ENCODE measurements at regions not wholly inside any gene's neighbourhood (a gene's known extent, or its start where the extent isn't known, plus 50 kb on each side); places are given as distances from the start of the nearest gene placed in this dataset.

DNA sequence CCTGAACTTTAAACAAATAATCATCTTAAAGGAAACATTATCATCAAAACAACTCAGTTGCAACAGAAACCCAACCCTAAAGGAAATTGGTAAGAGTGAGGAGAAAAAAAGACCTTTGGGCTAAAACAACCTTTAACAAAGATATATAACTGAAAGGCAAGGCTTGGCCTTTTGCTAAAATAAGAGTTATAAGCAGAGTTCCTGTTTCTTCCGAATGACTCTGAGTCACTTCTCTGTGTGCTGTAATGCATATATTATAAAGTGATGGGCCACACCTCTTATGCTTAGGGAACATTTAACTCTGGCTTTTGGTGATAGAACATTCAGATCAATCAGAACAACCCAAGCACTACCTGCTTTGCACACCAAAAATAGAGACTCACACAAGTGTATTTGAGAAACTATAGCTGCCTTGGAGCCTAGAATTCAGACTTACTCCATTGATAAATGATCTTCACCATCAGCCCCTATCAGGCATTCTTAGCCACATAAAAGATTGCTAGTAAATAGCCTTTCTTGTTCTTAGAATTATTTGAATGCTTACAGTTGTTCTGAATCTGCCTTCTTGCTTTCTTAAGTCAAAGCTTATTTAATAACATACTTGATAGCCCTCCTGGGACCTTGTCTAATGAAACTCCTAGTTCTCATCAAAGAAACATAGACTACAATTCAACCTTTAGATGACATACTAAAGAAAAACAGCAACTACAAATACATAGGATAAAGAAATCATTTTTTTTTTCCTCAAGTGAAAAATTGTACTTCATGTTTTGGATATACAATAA is 294.2 kb upstream of the SEMA6D start:
- DNase-seq (ENCODE audit: low read depth in 1 of 2, low spot score in 1 of 2) = no peak

DNA sequence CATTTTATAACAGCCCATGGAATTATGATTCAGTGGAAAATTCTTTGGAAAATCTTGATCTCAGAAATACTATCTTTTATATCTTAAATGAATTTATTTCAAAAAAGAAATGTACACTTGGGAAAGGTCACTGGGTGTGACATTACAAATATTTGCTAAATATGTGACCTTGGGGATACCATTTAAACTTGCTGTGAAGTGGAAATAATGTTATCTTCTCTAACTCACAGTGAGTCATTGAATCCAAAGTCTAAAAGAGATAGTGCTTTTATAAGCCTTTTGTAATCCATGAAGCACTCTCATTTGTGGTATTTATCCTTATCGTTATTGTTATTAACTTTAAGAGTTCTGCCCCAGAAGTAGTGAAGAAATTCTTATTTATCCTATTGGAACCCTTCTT is 289.8 kb upstream of the SEMA6D start:
- DNase-seq (ENCODE audit: low read depth in 1 of 2, low spot score in 1 of 2) = no peak

DNA sequence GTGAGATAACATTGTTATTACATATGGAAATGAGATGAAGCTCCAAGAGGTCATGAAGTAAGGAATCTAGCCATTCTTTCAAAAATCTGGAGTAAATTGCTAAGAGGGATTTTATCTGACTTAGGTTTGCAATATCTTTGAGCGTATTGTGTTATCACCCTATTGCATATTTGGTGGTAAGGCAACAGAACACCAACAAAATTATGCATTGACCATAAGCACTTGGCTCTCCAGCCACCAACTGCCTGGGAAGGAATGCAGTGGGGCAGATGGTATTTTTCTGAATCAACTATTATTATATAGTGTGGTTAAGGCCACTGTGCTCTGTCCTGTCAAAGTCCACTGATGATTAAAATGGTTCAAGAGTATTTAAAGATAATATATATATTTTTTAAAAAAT is 287.9 kb upstream of the SEMA6D start:
- no peak for DNase-seq (ENCODE audit: low read depth in 1 of 2, low spot score in 1 of 2)

DNA sequence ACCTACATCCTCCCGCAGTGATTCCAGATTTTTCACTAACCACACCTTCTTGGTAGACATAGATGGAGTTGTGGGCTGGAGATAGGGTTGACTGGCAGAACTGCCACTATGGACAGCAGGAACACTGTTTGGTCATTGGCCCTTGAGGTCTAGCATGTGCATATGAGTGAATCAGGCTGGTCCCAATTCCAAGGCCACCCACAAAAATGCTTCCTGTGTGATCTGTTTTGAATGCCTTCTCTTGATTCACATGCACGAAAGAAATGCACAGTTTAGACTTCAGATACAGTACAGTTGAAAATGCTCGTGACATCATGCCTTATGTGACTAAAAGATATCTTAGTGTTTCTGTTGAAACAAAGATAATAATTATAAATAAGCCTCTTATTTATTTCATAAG is 285.8 kb upstream of the SEMA6D start:
- DNase-seq (ENCODE audit: low read depth in 1 of 2, low spot score in 1 of 2) = no peak

DNA sequence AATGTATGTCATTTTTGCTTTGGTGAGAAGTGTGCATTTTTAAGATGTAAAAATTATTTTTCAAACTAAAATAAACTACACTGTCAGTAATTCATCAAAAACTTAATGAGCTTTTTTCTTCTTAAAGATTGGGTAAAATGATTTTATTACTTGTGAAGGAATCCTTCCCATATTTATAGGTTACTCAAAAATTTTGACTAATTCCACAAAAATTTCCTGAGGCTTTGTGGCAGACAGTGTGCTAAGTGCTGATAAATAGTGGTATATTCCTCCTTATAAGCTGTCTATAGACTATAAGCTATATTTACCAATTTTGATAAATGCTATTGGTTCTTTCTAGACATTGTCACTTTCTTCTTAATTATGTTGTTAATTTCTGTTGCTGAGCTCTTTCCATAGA is 284.5 kb upstream of the SEMA6D start:
- DNase-seq (ENCODE audit: low read depth in 1 of 2, low spot score in 1 of 2) = no peak

DNA sequence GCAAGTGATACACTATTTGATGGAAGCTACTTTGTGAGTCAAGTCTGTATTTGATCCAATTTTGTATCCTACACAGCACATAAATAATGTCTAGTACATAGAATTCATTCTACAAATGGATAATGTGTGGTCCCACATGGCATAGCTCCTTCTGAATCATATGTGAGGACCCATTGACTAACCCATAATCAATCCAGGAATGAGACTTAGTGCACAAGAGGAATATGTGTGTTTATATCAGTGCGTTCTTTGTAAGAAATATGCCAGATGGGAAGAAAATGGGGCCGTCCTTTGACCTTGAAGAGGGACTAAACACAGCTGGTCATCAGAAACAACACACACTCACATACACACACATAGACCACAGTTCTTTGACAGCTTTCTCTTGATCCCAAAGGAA is 282.7 kb upstream of the SEMA6D start:
- DNase-seq (ENCODE audit: low read depth in 1 of 2, low spot score in 1 of 2) = no peak

DNA sequence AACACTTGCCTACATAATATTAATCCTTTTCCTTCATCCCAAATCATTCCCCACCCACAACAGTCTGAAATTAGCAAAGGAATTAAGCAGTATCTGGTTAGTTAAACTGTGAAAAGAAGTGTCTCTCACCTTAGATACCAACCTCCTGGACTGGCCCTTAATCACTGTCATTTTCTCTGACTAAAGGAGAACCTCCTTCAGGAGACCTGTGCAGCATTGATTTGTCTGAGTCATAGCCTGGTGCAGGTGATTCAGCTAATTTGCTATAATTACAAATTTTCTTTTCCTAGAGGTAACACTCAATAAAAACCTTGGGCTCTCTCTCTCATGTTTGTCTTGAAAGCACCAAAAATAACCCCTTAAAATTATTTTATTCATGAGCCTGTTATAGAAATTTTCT is 279.8 kb upstream of the SEMA6D start:
- no peak for DNase-seq (ENCODE audit: low read depth in 1 of 2, low spot score in 1 of 2)

DNA sequence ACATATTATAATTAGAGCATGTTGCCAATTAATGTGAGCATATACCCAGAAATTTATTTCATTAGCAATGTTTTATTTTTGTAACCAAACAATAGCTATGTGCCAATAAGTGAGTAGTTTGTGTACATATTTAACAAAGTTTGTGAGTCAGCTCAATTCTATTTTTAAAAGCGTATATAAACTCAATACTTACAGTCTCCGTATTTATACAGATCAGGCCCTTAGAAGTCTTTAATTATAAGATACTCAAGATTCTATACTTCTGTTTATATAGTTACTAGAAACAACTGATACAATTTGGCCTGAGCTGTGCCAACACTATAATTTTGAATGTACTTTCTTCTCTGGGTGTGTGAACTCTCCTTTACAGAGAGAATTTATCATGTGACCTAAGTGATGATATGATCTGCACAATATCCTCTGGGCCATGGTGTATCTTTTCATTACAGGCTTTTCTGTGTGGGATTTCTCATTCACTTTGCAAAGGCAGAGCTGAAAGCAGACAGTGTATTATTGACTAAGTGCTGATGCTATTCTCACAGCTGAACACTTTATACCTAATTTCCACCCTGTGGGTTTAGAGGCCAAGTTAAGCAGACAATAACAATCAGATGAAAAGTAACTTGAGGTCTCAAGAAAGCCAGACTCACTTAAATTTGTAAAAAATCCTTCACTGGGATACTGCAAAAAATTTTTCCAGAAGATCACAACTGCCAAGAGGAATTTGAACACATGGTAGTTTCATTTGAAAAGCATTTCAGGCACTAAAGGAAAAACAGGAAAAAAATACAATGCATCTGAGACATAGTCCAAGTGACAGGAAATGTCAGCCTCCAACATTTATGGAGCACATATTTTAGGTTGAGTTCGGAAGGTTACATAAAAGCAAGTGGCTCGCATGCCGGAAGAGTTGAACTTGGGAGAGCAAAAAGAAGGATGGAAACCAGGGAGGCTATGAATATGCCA is 277.9 kb upstream of the SEMA6D start:
- no peak for DNase-seq (ENCODE audit: low read depth in 1 of 2, low spot score in 1 of 2)

DNA sequence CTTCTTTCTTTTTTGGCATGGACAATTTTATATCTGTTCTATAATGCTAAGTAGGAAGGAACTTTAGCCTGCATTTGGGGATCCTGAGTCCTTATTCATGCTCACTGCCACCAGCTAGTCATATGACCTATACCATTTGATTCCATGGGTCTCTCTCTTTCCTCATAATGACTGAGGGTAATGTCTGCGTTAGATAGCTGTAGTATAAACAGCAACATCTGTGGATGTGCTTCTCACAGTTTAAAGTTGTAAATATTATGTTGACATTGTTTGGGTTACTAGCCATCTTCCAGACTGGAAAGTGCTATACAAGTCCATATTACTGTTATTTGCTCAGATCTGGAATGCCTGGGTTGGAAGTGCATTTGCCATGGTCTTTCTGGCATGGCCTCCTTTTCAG is 274.9 kb upstream of the SEMA6D start:
- no peak for DNase-seq (ENCODE audit: low read depth in 1 of 2, low spot score in 1 of 2)

DNA sequence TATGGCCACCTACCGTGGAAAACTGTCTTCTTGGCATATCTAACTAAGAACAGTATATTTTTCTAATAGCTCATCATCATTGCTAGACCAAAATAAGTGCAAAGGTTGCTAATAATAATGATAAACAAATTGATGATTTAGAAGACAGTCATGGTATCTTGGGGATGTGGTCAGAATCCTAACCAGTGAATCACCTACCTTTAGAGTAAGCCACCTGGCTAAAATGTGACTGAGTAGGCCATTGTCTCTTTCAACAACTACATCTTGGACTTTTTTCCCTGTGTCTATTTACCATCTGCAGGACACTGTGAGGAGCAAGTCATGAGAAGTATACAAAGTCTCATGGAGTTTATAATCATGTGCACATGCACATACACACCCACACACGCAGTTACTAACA is 273.5 kb upstream of the SEMA6D start:
- DNase-seq (ENCODE audit: low read depth in 1 of 2, low spot score in 1 of 2) = no peak

DNA sequence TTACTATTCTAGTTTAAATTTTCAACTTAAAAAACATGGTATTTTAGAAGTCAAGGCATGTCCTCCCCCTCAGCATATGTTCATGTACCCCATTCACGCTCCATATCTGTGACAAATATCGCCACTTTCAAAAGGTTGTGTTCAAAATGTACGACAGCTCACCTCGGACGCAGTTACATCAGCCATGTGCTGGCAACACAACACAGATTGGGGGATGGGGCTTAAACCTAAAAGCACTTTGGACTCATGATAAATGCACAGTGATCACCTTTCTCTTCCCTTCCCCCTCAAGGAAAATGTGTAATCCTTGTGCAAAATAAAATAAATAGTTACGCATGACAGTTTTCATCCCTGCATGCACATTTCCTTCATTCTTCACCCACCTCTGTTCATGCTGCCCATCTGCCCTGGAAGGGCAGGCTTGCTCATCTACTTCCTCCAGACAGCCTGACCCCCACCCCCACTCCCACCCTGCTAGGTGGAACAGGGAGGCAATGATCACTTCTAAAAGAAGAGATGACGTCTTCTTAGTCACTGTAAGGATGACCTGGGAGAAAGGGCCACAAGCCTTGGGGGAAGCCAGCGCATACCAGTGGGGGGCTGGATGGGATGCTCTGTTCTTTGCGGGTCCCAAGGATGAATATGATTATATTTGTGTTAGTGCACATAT is 271.4 kb upstream of the SEMA6D start:
- no peak for DNase-seq (ENCODE audit: low read depth in 1 of 2, low spot score in 1 of 2)

DNA sequence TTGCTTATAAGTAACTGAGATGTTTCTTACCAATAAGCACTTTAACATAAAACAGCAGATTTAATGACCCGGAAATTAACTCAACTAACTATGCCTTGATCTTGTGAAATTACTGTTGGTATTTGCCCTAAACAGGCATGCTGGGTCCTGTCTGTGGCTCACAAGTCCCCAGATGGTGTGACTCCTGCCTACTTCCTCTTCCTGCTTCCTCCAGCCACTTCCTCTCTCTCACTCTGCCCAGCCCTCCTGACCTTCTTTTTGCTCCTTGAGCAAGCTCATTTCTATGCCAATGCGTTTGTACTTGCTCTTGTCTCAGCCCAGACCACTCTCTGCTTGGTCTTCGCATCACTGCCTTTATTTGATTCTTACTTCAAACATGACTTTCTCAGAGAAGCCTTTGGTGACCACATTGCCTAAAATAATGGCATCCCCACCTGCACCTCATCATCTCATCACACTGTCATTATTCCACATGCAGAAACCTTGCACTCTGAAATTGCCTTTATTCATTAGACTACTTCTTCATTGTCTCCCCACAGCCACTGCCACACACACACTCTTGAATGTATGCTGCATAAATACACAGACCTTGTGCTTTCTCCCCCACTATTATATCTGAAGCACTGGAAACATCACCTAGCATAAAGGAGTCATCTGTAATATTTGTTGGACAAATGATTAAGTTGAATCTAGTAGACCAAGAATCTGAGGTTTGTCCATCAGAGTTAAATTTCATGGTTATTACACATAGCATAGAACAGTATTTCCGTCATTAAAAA is 256.3 kb upstream of the SEMA6D start:
- DNase-seq (ENCODE audit: low read depth in 1 of 2, low spot score in 1 of 2) = no peak

DNA sequence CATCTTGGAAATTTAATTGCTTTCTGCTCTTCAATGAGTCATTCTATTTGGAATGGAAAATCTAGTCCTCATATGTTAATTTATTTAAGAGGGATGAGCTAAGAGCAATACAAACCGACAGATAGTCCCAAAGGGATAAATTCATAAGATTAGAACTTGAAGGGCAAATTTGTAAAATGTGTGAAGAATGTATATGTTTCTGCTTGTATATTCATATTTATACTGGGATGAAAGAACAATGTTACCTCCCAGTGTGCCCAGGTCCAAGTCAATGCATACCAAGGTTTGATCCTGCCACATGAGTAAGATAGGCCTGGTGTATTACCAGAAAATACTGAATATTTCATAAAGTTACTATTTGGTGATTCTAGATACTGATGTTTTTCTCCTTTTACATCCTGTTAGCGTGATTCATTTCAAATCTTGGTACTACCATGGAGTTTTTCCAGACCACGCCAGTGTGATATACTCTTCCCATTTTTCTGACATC is 255.6 kb upstream of the SEMA6D start:
- no peak for DNase-seq (ENCODE audit: low read depth in 1 of 2, low spot score in 1 of 2)

DNA sequence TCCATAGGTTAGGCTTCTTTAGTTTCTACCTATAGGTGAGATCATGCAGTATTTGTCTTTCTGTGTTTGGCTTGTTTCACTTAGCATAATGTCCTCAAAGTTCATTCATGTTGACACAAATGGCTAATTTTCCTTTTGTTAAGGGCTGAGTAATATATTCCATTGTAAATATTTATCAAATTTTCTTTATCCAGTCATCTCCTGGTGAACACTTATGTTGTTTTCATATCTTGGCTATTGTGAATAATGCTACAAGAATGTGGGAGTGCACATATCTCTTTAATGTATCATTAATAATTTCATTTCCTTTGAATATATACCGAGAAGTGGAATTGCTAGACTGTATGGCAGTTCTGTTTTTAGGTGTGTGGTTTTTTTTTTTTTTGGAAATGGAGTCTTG is 250.9 kb upstream of the SEMA6D start:
- DNase-seq (ENCODE audit: low read depth in 1 of 2, low spot score in 1 of 2) = no peak

DNA sequence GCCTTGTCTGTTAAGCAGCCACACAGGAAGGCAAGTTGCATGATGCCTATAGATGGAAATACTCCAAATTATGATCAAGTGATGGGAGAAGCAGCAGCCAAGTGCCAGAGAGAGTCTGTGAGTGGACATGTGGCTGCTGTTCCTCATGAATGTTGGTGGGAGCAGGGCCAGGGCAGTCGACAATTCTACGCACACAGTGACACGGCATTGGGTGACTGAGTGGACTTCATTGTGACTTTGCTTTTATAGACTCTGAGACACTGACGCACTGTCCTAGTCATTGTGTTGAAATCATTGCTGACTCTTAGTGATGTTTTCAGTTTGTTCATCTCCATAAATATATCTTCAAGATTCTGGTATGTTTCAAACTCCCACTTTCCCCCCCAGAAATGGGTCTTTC is 246.3 kb upstream of the SEMA6D start:
- DNase-seq (ENCODE audit: low read depth in 1 of 2, low spot score in 1 of 2) = no peak

DNA sequence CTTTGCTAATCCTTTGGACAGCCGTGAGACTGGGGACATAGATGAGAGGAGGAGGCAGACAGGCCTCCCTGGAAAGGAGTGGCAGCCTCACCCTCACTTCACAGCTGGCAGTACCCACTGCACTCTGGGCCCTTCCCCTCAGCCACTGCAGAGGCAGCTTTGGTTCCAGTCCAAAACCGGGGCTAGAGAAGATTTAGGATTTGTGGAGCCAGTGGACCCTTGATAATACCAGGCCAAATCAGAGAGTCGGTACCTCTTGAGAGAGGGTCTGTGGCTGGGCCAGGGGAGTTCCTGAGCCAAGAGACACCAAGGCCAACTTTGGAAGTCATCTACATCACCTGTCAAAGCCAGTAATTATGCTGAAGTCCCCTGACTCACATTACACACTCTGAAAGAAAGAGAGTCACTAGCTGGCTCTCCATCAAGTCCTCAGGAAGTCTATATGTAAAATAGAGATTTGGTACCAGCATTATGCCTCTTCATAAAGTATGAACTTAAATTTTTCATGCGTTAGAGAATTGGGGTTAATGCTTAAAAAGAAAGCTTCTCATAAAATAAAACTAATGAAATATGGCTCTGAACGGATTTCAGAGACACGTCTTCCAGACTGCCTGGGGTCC is 244.1 kb upstream of the SEMA6D start:
- DNase-seq (ENCODE audit: low read depth in 1 of 2, low spot score in 1 of 2) = no peak

DNA sequence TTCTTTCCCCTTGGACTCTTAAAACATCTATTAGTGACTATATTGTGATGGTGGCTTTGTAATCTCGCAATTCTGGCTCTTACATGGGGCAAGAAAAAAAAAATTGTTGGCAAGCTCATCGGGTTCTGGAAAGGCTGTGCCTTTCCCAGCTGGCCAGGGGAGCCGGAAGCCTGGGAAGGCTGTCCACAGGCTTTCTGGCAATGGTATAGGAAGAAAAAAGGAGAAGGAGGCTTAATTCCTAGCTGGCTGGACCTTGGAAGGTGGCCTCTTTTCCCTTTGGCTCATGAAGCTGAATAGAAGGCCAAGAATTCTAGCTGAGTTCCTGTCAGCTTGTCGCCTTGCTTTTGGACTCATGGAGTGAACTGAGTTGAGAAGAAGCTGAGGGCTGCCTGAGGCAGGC is 243.5 kb upstream of the SEMA6D start:
- no peak for DNase-seq (ENCODE audit: low read depth in 1 of 2, low spot score in 1 of 2)

DNA sequence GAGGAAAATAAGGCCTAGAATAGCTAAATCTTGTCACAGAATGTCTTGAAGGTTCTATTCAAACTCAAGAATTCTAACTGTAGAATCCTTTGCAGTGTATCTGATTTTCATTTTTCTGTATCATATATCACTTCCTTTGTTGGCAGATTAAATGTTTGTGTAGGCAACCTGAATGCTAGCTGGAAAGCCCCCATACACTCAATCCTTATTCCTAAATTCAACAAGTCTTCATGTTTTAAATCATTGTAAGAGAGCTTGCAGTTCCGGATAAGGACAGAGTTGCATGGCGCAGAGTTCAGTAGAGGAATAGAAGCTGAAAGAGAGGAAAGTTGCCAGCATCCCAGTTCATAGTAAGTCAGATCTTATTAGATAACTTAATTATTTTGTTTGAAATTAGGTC is 242.0 kb upstream of the SEMA6D start:
- no peak for DNase-seq (ENCODE audit: low read depth in 1 of 2, low spot score in 1 of 2)

DNA sequence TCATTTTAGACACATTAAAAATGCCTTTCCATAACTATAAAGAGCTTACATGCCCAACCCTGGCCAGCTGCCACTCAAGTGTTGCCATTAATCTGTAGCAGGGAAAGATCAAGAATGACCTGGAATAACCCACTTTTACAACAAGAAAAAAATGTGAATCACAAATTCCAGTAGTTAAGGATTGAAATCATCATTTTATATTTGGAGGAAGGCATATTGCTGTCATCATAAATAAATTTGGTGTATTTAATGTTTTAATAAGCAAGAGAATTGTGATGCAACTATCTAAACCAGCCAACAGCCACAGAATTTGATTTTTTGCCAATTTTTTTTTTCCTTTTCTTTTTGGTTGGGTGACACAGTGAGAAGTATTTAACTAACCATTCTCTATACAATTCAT is 240.0 kb upstream of the SEMA6D start:
- DNase-seq (ENCODE audit: low read depth in 1 of 2, low spot score in 1 of 2) = no peak

DNA sequence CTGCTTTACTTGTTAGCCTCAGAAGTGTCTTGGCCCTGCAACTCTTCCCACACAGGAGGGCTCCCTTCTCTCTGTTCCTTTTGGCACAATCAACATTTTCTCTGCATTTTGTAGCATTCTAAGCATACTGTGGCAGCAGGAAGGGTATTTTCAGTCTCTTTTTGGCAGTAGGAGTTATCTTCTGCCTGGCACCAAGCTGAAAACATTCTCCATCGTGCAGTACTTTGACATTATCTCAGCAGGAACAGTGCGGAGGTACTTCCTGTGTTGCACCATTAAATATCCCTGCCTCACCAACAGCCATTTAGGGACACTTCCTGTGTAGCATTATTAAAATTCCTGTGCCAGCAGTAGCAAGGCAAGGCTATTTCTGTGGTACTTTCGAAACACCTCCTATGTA is 233.2 kb upstream of the SEMA6D start:
- no peak for DNase-seq (ENCODE audit: low read depth in 1 of 2, low spot score in 1 of 2)

DNA sequence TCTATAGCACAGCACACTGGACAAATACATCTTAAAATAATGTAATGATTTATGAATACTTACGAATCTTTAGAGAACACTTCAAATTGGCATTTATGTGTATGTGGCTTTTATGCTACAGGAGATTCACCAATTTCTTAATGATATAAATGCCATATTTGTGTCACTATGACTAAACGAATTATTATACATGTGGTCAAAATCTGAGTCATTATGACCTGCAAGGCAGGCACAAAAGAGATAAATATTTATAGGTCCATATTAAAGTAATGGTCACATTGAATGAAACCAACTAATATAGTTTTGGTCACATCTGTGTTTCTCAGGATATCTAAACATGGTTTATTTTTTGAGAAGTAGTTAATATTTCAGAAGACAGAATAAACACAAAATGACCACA is 232.3 kb upstream of the SEMA6D start:
- no peak for DNase-seq (ENCODE audit: low read depth in 1 of 2, low spot score in 1 of 2)
